NCI-H345 treated with DMSO at 0.1 percent for 48 hours (cell line): ENCODE measurements at regions not wholly inside any gene's neighbourhood (a gene's known extent, or its start where the extent isn't known, plus 50 kb on each side); places are given as distances from the start of the nearest gene placed in this dataset.

Experiments used
- DNase-seq: peaks from one replicate; lab custom pipeline; 2025; ENCODE audit not compliant: unreplicated experiment; lab: John Stamatoyannopoulos, UW

DNA sequence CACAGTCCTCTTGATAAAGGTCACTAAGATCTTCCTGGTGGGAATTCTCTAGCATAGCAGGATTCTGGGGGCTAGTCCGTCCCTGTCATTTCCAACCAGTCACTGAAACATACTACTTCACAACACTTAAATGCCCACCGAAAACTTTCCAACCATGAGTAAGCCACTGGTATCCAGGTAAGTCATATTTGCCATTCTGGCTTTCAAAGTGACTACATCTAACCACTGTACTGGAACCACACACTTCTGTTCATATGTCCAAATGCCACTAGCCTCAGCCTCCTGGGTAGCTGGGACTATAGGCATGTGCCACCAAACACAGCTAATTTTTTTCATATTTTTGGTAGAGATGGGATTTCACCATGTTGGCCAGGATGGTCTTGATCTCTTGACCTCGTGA lies 64.3 kb upstream of the VANGL1 start:
- DNase-seq: no peak

DNA sequence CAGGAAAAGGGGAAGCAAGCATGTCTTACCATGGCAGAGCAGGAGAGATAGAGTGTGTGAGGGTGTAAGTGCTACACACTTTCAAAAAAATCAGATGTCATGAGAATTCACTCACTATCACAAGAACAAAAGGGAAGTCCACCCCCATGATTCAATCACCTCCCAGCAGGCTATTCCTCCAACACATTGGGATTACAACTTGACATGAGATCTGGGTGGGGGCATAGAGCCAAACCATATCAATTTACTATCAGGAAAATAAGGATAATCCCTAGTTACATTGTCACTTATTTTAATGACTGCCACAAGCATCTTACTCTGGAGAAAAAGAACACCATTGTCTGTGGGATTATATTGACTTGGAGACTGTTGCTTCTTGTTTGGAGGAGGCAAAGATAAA lies 66.1 kb upstream of the VANGL1 start:
- no peak for DNase-seq

DNA sequence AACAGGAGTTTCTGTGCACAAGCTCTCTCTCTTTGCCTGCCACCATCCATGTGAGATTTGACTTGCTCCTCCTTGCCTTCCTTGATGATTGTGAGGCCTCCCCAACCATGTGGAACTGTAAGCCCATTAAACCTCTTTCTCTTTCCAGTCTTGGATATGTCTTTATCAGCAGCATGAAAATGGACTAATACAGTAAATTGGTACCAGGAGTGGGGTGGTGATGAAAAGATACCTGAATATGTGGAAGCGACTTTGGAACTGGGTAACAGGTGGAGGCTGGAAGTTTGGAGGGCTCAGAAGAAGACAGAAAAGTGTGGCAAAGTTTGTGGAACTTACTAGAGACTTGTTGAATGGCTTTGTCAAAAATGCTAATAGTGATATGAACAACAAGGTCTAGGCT lies 69.1 kb upstream of the VANGL1 start:
- DNase-seq: no peak

DNA sequence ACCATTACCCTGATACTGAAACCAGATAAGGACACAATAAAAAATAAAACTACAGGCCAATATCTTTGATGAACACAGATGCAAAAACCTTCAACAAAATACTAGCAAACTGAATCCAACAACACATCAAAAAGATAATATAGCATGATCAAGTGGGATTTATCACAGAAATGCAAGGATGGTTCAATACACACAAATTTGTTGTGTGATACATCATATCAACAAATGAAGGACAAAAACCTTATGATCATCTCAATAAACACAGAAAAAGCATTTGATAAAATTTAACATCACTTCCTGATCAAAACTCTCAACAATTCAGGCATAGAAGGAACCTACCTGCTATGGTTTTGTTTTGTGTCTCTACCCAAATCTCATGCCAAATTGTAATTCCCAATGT lies 74.3 kb upstream of the VANGL1 start:
- no peak for DNase-seq

DNA sequence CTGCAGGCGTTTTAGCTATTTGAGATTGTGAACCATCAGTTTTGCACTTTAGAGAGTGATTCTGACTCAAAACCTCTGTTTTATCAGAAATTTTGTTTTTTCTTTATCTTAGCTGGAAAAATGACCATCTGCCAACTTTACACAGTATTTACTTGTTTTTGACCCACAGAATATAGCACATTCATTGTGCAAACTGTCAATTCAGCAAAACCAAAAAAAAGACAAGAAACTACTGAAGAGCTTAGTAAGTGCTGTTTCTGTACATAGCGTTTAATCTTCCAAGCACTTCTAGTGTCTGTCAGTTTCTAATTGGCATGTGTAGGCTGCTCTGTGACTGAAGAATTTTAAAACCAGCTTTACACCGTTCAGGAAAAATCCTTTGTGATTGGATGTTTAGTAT lies 76.0 kb upstream of the VANGL1 start:
- DNase-seq: no peak

DNA sequence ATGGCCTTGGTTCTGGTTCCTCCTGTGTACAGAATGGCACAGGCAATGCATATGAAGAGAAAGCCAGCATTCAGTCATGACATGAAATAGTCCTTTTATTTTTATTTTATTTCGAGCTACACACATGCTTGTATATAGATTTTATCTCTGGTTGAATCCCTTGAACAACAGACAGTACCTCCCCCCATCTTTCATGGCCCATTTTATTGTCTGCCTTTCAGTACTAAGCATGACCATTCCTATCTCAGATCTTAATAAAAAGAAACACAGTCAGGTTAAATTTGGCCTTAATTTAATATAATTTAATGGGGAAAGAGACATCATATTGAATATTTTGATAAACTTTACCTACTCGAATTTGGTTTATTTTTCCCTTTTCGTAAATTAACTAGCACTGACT lies 76.4 kb upstream of the VANGL1 start:
- no peak for DNase-seq

DNA sequence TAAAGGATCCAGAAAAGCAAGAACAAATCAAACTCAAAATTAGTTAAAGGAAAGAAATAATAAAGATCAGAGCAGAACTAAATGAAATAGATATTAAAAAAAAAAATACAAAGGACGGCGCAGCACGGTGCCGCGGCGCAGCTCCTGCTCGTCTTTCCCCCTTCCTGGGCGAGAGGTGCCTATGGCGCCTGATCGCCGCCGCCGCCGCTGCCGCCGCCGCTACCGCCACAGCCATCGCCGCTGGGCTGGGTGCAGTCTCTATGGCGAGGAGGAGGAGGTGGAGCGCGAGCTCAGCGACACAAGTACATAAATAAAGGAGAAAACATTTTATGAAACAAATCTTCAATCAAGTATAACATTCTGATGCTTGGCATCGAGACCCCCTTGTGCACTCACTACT lies 77.6 kb upstream of the VANGL1 start:
- DNase-seq: no peak

DNA sequence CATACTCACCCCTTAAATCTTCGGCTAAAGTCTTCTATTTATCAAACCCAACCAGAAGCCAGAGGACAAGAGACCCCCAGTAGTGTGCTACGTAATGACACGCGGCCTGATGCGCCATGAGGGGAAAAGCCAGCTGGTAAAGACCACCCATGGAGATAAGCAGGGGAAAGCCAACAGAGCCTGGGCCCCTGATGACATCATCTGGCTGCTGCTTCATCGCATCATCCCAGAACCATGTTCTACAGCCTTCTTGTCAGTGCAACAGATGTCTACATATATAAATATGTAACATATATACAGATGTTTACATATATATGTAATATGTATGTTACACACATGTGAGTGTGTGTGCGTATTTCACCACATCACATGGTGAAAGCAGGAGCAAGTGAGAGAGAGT lies 81.7 kb upstream of the VANGL1 start:
- no peak for DNase-seq

DNA sequence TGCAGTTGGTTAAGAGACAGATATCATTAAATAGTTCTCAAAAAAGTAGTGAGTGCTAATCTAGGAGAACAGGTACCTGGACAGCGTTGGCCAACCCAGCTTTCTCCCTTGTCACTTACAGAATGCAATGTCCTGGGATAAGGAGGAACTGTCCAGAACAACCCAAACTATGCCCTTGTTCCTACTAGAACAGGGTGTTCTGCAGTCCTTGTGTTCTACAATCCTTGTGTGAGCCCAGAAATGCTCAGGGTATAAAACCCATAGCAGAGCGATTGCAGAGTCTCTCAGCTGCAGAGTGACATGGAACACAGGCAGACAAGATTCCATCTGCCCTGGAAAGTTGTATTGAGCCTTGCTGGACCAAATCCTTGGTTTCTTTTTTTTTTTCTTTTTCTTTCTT lies 83.5 kb upstream of the VANGL1 start:
- no peak for DNase-seq

DNA sequence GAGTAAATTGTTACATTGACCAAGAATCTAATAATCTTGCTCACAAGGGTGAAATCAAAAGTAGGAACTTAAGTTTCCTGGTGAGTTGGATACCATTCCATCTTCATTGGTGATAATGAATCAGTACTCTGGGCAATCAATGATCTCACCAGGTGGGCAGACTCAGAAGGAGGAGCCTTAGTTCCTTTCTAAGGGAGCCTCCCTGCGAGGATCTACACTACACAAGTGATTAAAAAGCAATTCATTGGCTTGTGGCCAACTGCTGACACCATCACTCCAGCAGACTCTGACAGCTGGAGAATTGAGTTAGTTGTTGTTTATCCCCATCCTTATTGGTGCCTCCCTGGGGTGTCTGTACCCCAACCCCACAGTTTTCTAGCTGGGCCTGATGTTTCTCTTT lies 84.1 kb upstream of the VANGL1 start:
- peak; percentile 20 for DNase-seq

DNA sequence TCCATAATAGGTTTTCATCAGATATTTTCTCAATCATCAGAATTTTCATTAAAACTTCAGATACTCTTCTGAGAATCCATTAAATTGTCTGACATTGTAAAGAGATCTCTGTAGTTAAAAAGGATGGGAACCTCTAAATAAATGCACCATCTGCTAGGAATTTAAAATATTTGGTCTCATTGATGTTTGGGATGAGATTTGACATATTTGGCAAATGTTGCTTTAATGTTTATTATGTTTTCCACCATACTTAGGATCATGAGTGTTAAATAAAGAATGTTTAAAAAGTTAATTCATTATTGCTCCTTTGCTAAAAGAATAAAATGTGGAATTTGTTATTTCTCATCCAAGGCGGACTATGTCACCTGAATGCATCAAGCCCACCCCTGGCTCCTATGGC lies 85.5 kb upstream of the VANGL1 start:
- DNase-seq: no peak

DNA sequence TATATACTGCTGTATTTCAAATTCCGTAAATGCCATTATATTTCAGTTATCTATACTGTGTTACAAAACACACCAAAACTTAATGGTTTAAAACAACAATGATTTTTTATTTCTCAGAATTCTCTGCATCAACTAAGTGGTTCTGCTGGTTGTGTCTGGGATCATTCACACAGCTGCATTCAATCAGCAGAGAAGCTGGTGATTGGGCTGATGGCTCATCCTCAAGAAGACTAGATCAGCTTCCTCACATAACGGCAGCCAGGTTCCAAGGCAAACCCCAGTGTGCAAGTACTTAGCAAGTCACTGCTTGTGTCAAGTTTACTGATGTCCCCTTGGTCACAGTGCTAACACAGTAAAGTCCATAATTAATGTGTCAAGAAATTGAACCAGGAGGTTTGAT lies 86.3 kb upstream of the VANGL1 start:
- no peak for DNase-seq

DNA sequence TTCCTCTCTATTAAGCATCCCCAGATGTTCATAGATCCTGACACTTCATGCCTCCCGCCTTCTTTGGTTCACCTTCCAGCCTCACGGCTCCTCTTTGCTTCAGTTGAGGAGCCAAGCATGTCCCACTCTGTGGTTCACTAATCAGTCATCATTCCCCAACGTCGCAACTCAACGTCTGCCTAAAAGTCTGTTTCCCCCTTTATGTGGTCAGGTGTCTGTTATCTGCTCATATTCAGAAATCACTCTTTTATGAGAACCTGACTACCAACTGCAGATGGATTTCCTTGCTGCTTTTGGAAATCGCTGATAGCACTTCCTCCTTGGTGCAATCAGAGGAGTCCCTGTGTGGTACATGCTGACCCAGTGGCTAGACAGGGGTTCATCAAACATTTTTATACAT lies 94.1 kb upstream of the VANGL1 start:
- DNase-seq: no peak

DNA sequence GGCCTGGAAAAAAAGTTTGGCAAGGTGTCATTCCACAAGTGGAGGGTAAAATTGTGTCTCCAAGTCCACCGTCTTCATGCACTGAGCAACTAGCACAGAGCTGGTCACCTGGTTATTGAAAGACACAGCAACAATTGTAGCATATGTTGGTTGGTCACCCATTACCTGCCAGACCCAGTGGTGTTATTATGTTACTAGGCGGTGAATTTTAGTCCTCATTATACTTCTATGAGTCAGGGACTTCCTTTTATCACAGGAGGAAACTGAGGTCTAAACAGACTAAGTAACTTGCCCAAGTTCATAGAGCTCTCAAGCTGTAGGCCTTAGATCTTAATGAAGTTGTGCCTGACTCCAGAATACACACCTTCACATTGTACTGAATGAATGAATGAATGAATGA lies 94.9 kb upstream of the VANGL1 start:
- DNase-seq: no peak

DNA sequence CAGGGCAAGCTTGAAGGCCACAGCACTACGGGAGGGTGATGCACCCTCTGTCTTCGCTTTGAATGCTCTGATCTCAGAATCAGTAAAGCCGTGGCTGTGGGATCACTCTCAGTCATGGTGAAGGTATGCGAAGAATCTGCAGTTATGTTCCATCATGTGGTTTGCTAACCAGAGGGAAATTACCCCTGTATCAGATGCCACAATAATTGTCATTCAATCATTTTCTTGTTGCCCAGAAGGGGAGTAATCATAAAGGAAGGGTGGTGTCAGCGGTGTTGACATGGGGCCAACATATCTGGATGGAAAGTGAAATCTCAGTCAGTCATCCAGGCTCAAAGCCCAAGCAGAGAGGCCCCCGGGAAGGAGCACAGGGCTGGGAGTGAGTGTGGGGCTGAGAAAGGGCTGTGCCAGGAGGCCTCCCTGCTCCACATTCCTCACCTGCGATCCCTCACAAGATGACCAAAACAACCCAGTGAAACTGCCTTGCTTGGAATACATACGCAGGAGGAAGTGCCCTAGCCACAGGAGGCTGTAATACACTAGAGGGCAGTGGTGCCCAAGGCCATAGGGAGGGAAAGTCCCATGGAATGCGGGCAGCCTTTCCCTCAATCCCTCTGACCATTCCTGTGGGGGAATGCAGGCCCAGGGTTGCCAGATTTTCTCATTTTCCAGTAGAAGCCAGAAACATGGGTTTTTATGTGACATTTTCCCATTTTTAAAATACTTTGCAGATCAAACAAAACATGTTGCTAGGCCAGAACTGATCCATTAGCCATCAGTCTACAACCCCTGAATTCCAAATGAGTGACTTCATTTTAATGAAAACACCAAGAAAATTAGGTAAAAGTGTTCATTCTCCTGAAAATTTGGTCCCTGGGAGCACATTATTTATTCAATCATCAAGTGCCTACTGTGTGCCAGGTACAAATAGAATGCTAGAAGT lies 95.7 kb upstream of the VANGL1 start:
- no peak for DNase-seq

DNA sequence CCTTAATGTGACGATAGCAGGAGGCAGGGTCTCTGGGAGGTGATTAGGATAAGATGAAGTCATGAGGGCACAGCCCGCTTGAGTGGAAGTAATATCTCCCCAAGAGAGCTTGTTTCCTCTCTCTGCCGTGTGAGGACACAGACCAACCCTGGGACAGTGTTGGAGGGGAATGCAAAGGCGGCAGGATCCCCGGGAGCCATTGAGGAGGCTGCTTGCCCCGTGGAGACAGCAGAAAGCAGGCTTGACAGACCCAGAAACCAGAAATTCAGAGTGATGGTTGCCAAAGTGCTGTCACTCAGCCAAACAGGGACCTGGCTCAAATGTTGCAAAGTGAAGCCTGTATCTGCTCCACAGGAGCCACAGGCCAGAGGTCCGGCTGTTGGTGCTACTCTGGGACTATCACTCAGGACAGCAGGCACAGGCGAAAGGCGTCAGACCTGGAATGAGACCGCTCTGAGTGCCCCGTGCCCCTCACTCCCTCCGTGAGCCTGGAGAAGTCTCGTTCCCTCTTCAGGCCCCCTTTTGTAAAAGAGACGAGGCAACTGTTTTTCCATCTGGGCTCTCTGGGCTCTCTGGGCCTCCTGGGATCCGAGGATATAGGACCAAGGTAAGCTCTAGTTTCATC lies 96.6 kb upstream of the VANGL1 start:
- no peak for DNase-seq

DNA sequence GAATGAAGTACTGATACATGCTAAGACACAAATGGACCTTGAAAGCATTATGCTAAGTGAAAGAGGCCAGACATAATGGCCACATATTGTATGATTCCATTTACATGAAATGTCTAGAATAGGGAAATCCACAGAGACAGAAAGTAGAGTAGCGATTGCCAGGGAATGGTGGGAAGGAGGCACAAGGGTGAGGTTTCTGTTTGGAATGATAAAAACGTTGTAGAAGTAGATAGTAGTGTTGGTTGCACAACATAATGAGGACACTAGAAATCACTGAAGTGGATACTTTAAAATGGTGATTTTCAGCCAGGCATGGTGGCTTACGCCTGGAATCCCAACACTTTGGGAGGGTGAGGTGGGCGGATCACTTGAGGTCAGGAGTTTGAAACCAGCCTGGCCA lies 97.6 kb upstream of the VANGL1 start:
- no peak for DNase-seq

DNA sequence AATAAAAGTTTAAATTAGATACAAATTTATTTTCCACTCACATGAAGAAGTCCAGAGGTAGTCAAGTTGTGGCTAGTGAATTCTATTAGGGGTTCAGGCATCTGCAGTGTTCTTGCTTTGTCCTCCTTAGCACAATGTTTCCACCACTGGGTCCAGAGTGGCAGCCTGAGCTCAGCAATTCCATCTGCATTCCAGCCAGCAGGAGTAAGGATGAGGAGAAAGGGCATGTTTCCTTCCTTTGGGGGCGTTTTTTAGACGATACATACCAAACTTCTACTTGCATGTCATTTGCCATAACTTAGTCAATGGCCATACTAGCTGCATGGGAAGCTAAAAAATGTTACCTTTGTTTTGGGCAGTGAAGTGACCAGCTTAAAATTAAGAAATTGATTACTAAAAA lies 98.5 kb upstream of the VANGL1 start:
- no peak for DNase-seq

DNA sequence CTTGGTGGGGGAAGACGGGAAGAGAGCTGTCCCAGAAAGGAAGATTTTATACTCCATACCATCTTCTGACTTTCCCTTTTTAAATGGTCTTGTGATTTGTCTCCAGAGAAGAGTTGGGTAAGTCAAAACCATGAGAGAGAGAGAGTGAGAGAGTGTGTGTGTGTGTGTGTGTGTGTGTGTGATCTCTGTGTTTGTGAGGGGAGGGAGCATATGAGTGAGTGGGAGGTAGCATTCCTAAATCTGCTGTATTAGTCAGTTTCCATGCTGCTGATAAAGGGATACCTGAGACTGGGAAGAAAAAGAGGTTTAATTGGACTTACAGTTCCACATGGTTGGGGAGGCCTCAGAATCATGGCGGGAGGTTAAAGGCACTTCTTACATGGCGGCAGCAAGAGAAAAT lies 102.0 kb upstream of the VANGL1 start:
- no peak for DNase-seq

DNA sequence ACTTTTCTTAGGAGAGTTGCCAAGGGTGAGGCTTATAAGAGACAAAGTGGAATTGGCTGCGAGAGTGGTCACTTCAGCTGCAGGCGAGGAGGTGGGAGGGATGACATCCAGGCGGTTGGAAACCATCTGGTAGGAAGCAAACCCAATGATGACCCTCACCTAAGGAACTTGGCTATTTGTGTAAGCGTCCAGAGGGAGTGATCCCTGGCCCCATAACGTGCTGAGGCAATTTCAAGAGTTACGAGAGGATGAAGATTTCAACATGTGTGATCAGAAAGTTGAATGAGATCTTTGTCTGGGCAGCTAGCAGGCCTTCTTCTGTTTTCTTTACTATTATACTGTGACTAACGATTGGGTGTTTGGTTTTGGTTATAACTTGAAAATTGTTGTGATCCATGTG lies 102.7 kb upstream of the VANGL1 start:
- no peak for DNase-seq

DNA sequence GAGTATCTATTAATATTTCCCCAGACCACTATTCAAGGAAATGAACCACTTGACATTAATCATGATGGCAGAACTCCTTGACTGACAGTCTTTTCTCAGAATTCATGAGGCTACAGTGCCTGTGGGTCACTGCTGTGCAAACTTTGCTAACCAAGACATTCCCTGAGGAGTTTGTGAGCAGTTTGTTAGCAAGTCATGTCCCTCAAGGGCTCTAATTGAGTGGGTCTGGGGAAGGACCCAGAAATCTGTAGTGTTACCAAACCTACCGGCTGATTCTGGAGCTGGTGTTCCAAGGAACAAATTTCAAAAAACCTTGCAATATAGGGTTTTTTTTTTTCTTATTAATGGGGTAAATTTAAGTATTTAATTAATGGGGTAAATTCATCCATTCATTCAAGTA lies 103.2 kb upstream of the VANGL1 start:
- DNase-seq: no peak

DNA sequence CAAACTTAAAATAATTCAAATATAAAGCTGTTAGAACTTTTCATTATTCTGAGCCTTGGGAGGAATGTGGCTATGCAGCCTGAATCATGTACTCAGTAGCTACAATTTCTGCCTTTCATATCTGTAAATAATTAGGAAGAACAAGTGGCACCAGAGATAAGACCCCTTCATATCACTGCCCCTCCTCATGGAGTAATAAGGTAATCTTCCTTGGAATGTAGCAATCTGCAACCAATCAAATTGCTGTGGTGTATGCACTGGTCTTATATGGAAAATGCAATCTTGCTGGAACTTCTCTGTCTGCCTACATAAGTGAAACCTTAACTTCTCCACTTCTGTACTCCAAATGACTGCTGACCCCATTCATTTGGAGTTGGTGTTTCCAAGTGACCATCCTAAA lies 104.4 kb upstream of the VANGL1 start:
- DNase-seq: no peak
